IMR-90 (cell line): ENCODE measurements at regions not wholly inside any gene's neighbourhood (a gene's known extent, or its start where the extent isn't known, plus 50 kb on each side); places are given as distances from the start of the nearest gene placed in this dataset.

Experiments used
- ATAC-seq: fragments of 200-7000 bp; cut with Tn5 transposase; 2 replicates; pipeline ENCODE4 v1.9.1; 2020; ENCODE audit warnings: low read depth, mild to moderate bottlenecking, moderate library complexity
- BruUV-seq: library from RNA; stranded (reverse); fragments of 400-500 nt; replicated peaks from 2 replicates; lab custom pipeline; 2021; lab: Mats Ljungman, UMichigan
- CTCF ChIA-PET: fragments of 300-600 bp; formaldehyde crosslinking; extraction: SDS; loops from one replicate; lab custom pipeline; 2021; ENCODE audit warnings: antibody characterized with exemption; lab: Yijun Ruan, JAX
- POLR2A ChIA-PET: fragments of 300-600 bp; sonication (Branson Sonifier 250); formaldehyde crosslinking; loops from one replicate; lab custom pipeline; 2022; ENCODE audit warnings: antibody characterized with exemption; ENCODE audit not compliant: unreplicated experiment; lab: Charles Lee
- DNase-seq: peaks from one replicate; pipeline ENCODE4 v3.0.0; 2013
- H2AFZ ChIP-seq: replicated peaks from 2 replicates; pipeline ENCODE3; 2013; ENCODE audit warnings: low read length, mild to moderate bottlenecking; ENCODE audit not compliant: poor library complexity
- H2AK5ac ChIP-seq: 2 replicates; pipeline ENCODE4 v1.6.1; 2013; ENCODE audit warnings: low read depth, low read length, inconsistent platforms
- H2AK9ac ChIP-seq: replicated peaks from 2 replicates; pipeline ENCODE3; 2013; ENCODE audit warnings: mild to moderate bottlenecking, low read depth, low read length, moderate library complexity; ENCODE audit not compliant: poor library complexity
- H2BK120ac ChIP-seq: 2 replicates; pipeline ENCODE4 v1.6.1; 2013; ENCODE audit warnings: low read depth, low read length, inconsistent platforms
- H2BK15ac ChIP-seq: 3 replicates; pipeline ENCODE4 v1.6.1; 2013; ENCODE audit warnings: low read depth, low read length, inconsistent platforms
- H2BK20ac ChIP-seq: 2 replicates; pipeline ENCODE4 v1.6.1; 2013; ENCODE audit warnings: low read depth, mild to moderate bottlenecking, inconsistent platforms, low read length, moderate library complexity
- H2BK5ac ChIP-seq: 2 replicates; pipeline ENCODE4 v1.6.1; 2013; ENCODE audit warnings: mild to moderate bottlenecking, low read depth, low read length, inconsistent platforms; ENCODE audit not compliant: poor library complexity, severe bottlenecking
- H3K14ac ChIP-seq: replicated peaks from 2 replicates; pipeline ENCODE4 v1.6.1; 2013; ENCODE audit warnings: low read depth, low read length, inconsistent platforms
- H3K18ac ChIP-seq: 2 replicates; pipeline ENCODE4 v1.6.1; 2013; ENCODE audit warnings: low read depth, low read length, control low read depth
- H3K23ac ChIP-seq: 2 replicates; pipeline ENCODE4 v1.6.1; 2013; ENCODE audit warnings: low read depth, low read length, inconsistent platforms
- H3K27ac ChIP-seq: 2 replicates; pipeline ENCODE4 v1.5.1; 2013; ENCODE audit warnings: mild to moderate bottlenecking, control low read depth, low read length; ENCODE audit not compliant: insufficient read depth
- H3K27me3 ChIP-seq: 2 replicates; pipeline ENCODE4 v1.6.1; 2013; ENCODE audit warnings: low read length; ENCODE audit not compliant: control insufficient read depth, insufficient read depth
- H3K36me3 ChIP-seq: 2 replicates; pipeline ENCODE4 v1.6.1; 2013; ENCODE audit warnings: low read length, mixed read lengths; ENCODE audit not compliant: control insufficient read depth, insufficient read depth
- H3K4ac ChIP-seq: 2 replicates; pipeline ENCODE4 v1.6.1; 2013; ENCODE audit warnings: low read depth, low read length, inconsistent platforms
- H3K4me1 ChIP-seq: 2 replicates; pipeline ENCODE4 v1.6.1; 2013; ENCODE audit warnings: low read length, mixed read lengths; ENCODE audit not compliant: control insufficient read depth, insufficient read depth
- H3K4me2 ChIP-seq: 2 replicates; pipeline ENCODE4 v1.6.1; 2013; ENCODE audit warnings: low read depth, mild to moderate bottlenecking, control low read depth, low read length, moderate library complexity
- H3K4me3 ChIP-seq: 2 replicates; pipeline ENCODE4 v1.5.1; 2013; ENCODE audit warnings: low read depth, mild to moderate bottlenecking, control low read depth, low read length, moderate library complexity; ENCODE audit not compliant: insufficient read depth
- H3K56ac ChIP-seq: 2 replicates; pipeline ENCODE4 v1.6.1; 2013; ENCODE audit warnings: low read length, inconsistent platforms; ENCODE audit not compliant: insufficient read depth; ENCODE audit errors: extremely low read depth
- H3K79me1 ChIP-seq, 2 experiments: 2 replicates each; pipeline ENCODE4 v1.6.1; 2013; ENCODE audit warnings: low read length in 2 of 2, inconsistent platforms in 1 of 2, low read depth in 1 of 2
- H3K9ac ChIP-seq: 2 replicates; pipeline ENCODE4 v1.6.1; 2013; ENCODE audit warnings: low read depth, low read length, control low read depth
- H3K9me1 ChIP-seq: 2 replicates; pipeline ENCODE4 v1.6.1; 2013; ENCODE audit warnings: low read length, inconsistent platforms; ENCODE audit not compliant: insufficient read depth
- H3K9me3 ChIP-seq: 2 replicates; pipeline ENCODE4 v1.6.1; 2013; ENCODE audit warnings: low read length; ENCODE audit not compliant: control insufficient read depth, insufficient read depth
- H4K20me1 ChIP-seq: 2 replicates; pipeline ENCODE4 v1.6.1; 2013; ENCODE audit warnings: low read length, inconsistent platforms; ENCODE audit not compliant: insufficient read depth
- H4K5ac ChIP-seq: 2 replicates; pipeline ENCODE4 v1.6.1; 2013; ENCODE audit warnings: mild to moderate bottlenecking, low read depth, low read length, control low read depth
- H4K8ac ChIP-seq, 2 experiments: 2 replicates each; pipeline ENCODE4 v1.6.1; 2013; ENCODE audit warnings: low read depth in 2 of 2, low read length in 2 of 2, control low read depth in 1 of 2, inconsistent platforms in 1 of 2
- H4K91ac ChIP-seq: 2 replicates; pipeline ENCODE4 v1.6.1; 2013; ENCODE audit warnings: low read depth, low read length, inconsistent platforms; ENCODE audit not compliant: insufficient read depth
- BHLHE40 ChIP-seq: fragments of 150-350 bp; IDR thresholded peaks from 2 replicates; pipeline ENCODE4 v1.6.1; 2016; ENCODE audit warnings: mild to moderate bottlenecking, low read depth, low read length
- CHD1 ChIP-seq: IDR thresholded peaks from 2 replicates; pipeline ENCODE4 v1.6.1; 2012; ENCODE audit warnings: low read depth, low read length, improper control_type of control experiment
- CTCF ChIP-seq: conservative IDR thresholded peaks from 2 replicates; pipeline ENCODE4 v1.5.1; 2012; ENCODE audit warnings: mild to moderate bottlenecking, low read depth, low read length, improper control_type of control experiment
- ELK1 ChIP-seq: fragments of 150-350 bp; IDR thresholded peaks from 2 replicates; pipeline ENCODE4 v1.6.1; 2016; ENCODE audit warnings: low read depth, mild to moderate bottlenecking, low read length, moderate library complexity, borderline replicate concordance
- FOS ChIP-seq: fragments of 150-350 bp; IDR thresholded peaks from 2 replicates; pipeline ENCODE4 v1.6.1; 2016; ENCODE audit warnings: low read depth, low read length
- NFE2L2 ChIP-seq: fragments of 150-350 bp; IDR thresholded peaks from 2 replicates; pipeline ENCODE4 v1.6.1; 2016; ENCODE audit warnings: low read depth, mild to moderate bottlenecking, low read length
- POLR2A ChIP-seq: IDR thresholded peaks from 2 replicates; pipeline ENCODE4 v1.6.1; 2012; ENCODE audit warnings: mild to moderate bottlenecking, low read depth, low read length
- SMC3 ChIP-seq: fragments of 150-350 bp; IDR thresholded peaks from 2 replicates; pipeline ENCODE4 v1.6.1; 2016; ENCODE audit warnings: low read depth, mild to moderate bottlenecking, antibody characterized with exemption, low read length, moderate library complexity
- WGBS, 2 experiments: methylation state at CpG; one replicate each; pipeline versions ENCODE4 v1.1.5 to v1.1.7; 2013; ENCODE audit warnings: missing lambda C conversion rate in 2 of 2; ENCODE audit not compliant: insufficient read length in 1 of 2; ENCODE audit errors: extremely low coverage in 2 of 2; 5-methylcytosine and 5-hydroxymethylcytosine counted together
- dilution Hi-C: fragments of 300-500 bp; cut with HindIII; formaldehyde crosslinking; loops from one replicate; pipeline ENCODE4 v1.14.3; 2018; ENCODE audit warnings: low sequenced_read_pairs; ENCODE audit not compliant: unreplicated experiment
- in situ Hi-C: fragments of 300-500 bp; cut with MboI; formaldehyde crosslinking; loops from 3 replicates; pipeline ENCODE4 v1.14.3; 2019; ENCODE audit warnings: low sequenced_read_pairs, inconsistent platforms, mixed read lengths
- intact Hi-C: fragments of 100-400 bp; cut with micrococcal nuclease; formaldehyde crosslinking; loops from 2 replicates; pipeline ENCODE4 v1.10.0; 2022

GRCh38 chr14:25267186-25267585, 217.2 kb upstream of the STXBP6 start:
- H4K5ac ChIP-seq = no peak overlapping the region
- no peak overlapping the region for H2BK120ac ChIP-seq
- no peak overlapping the region for H3K27ac ChIP-seq
- H3K4me1 ChIP-seq = no peaks in the 10 kb centered on the region
- no peak overlapping the region for H4K8ac ChIP-seq
- no peak overlapping the region for H2AFZ ChIP-seq
- no peak overlapping the region for H4K91ac ChIP-seq
- no peak overlapping the region for H3K4ac ChIP-seq
- no peak overlapping the region for H2AK9ac ChIP-seq
- no peak overlapping the region for H3K18ac ChIP-seq
- H3K56ac ChIP-seq = no peak overlapping the region
- ChIA-PET POLR2A (no interaction called here), CTCF (no interaction called here)
- H3K79me1 ChIP-seq = no peaks in the 10 kb centered on the region
- no peak overlapping the region for H3K9ac ChIP-seq
- peaks cover 7% of the 10 kb centered on the region; the same call in 1 of the 2 replicates for H3K9me3 ChIP-seq
- in situ Hi-C loops = no loop called here
- TF ChIP-seq CTCF = no peak
- no peak for TF ChIP-seq SMC3
- no peak for TF ChIP-seq NFE2L2
- TF ChIP-seq ELK1 = no peak
- TF ChIP-seq CHD1 = no peak
- TF ChIP-seq POLR2A = no peak
- no peak for TF ChIP-seq BHLHE40
- no peak for TF ChIP-seq FOS
- DNase-seq (no peak), ATAC-seq (no peak)
- BruUV-seq = no TSS peak
- H3K9me1 ChIP-seq = no peaks in the 10 kb centered on the region
- H3K23ac ChIP-seq = no peak overlapping the region
- no peak overlapping the region for H3K4me2 ChIP-seq
- H3K4me3 ChIP-seq = no peak overlapping the region
- WGBS, 2 experiments = 60% methylated on average over 3 of the region's 16 CpGs; no CpG with 5 or more reads in 1 of the 2 experiments
- H2BK15ac ChIP-seq = no peak overlapping the region
- dilution Hi-C loops = no loop called here
- no peak overlapping the region for H2AK5ac ChIP-seq
- H3K36me3 ChIP-seq = no peaks in the 10 kb centered on the region
- H4K20me1 ChIP-seq = no peaks in the 10 kb centered on the region
- H2BK20ac ChIP-seq = no peak overlapping the region
- H3K27me3 ChIP-seq = no peaks in the 10 kb centered on the region
- intact Hi-C loops = no loop called here
- H3K14ac ChIP-seq = no peak overlapping the region
- no peak overlapping the region for H2BK5ac ChIP-seq
